SK-N-SH treated with all-trans-retinoic acid at 6 μM for 48 hours (cell line): ENCODE measurements at regions not wholly inside any gene's neighbourhood (a gene's known extent, or its start where the extent isn't known, plus 50 kb on each side); places are given as distances from the start of the nearest gene placed in this dataset.

ENCODE experiments used
- ATAC-seq: fragments of 200-7000 bp; cut with Tn5 transposase; 3 replicates; pipeline ENCODE4 v1.9.1; 2020; ENCODE audit warnings: mild to moderate bottlenecking, moderate library complexity
- ARNTL ChIP-seq: fragments of 450-650 bp; formaldehyde crosslinking; IDR thresholded peaks from 2 replicates; pipeline ENCODE4 v1.5.0; 2020; ENCODE audit warnings: low read depth, mild to moderate bottlenecking, moderate library complexity, borderline replicate concordance
- BACH2 ChIP-seq: fragments of 250-450 bp; sonication (Bioruptor Pico); IDR thresholded peaks from 2 replicates; pipeline ENCODE4 v1.9.0; 2021; ENCODE audit warnings: mild to moderate bottlenecking, borderline replicate concordance
- CSDC2 ChIP-seq: fragments of 250-450 bp; sonication (Bioruptor Pico); IDR thresholded peaks from 2 replicates; pipeline ENCODE4 v1.5.0; 2020; ENCODE audit warnings: mild to moderate bottlenecking, moderate library complexity
- ESRRG ChIP-seq: fragments of 250-450 bp; sonication (Bioruptor Pico); IDR thresholded peaks from 2 replicates; pipeline ENCODE4 v1.6.1; 2021; ENCODE audit warnings: mild to moderate bottlenecking
- GLIS3 ChIP-seq: fragments of 250-450 bp; sonication (Bioruptor Pico); IDR thresholded peaks from 2 replicates; pipeline ENCODE4 v1.5.0; 2020; ENCODE audit warnings: mild to moderate bottlenecking, moderate library complexity
- ISL1 ChIP-seq: fragments of 250-450 bp; sonication (Bioruptor Pico); IDR thresholded peaks from 2 replicates; pipeline ENCODE4 v2.1.2; 2022; ENCODE audit warnings: mild to moderate bottlenecking, moderate library complexity
- OSR1 ChIP-seq: fragments of 250-450 bp; sonication (Bioruptor Pico); IDR thresholded peaks from 2 replicates; pipeline ENCODE4 v1.8.0; 2022; ENCODE audit warnings: moderate library complexity, mild to moderate bottlenecking, inconsistent platforms
- PPARA ChIP-seq: fragments of 250-450 bp; sonication (Bioruptor Pico); IDR thresholded peaks from 2 replicates; pipeline ENCODE4 v1.5.0; 2020; ENCODE audit warnings: mild to moderate bottlenecking, borderline replicate concordance
- RARB ChIP-seq: fragments of 250-450 bp; sonication (Bioruptor Pico); IDR thresholded peaks from 2 replicates; pipeline ENCODE4 v1.8.0; 2021; ENCODE audit warnings: mild to moderate bottlenecking, moderate library complexity
- SNAI2 ChIP-seq: fragments of 250-450 bp; sonication (Bioruptor Pico); IDR thresholded peaks from 2 replicates; pipeline ENCODE4 v1.5.0; 2020; ENCODE audit warnings: mild to moderate bottlenecking, moderate library complexity
- TCF4 ChIP-seq: fragments of 250-450 bp; sonication (Bioruptor Pico); IDR thresholded peaks from 2 replicates; pipeline ENCODE4 v1.8.0; 2021; ENCODE audit warnings: mild to moderate bottlenecking, moderate library complexity, borderline replicate concordance
- TOX ChIP-seq: fragments of 250-450 bp; sonication (Bioruptor Pico); IDR thresholded peaks from 2 replicates; pipeline ENCODE4 v1.8.0; 2021; ENCODE audit warnings: mild to moderate bottlenecking, moderate library complexity, borderline replicate concordance
- ZC3H10 ChIP-seq: fragments of 250-450 bp; sonication (Bioruptor Pico); IDR thresholded peaks from 2 replicates; pipeline ENCODE4 v1.5.1; 2021; ENCODE audit warnings: mild to moderate bottlenecking, moderate library complexity
- ZFP3 ChIP-seq: fragments of 250-450 bp; sonication (Bioruptor Pico); IDR thresholded peaks from 2 replicates; pipeline ENCODE4 v1.5.0; 2020; ENCODE audit warnings: mild to moderate bottlenecking, moderate library complexity
- ZFP30 ChIP-seq: fragments of 450-650 bp; formaldehyde crosslinking; IDR thresholded peaks from 2 replicates; pipeline ENCODE4 v1.5.0; 2022; ENCODE audit warnings: mild to moderate bottlenecking, moderate library complexity
- ZNF565 ChIP-seq: fragments of 450-650 bp; formaldehyde crosslinking; conservative IDR thresholded peaks from 2 replicates; pipeline ENCODE4 v1.5.0; 2020; ENCODE audit warnings: low read depth, mild to moderate bottlenecking, moderate library complexity
- ZNF70 ChIP-seq: fragments of 450-650 bp; formaldehyde crosslinking; IDR thresholded peaks from 2 replicates; pipeline ENCODE4 v1.5.0; 2020; ENCODE audit warnings: mild to moderate bottlenecking, moderate library complexity
- ZNF8 ChIP-seq: fragments of 450-650 bp; formaldehyde crosslinking; IDR thresholded peaks from 2 replicates; pipeline ENCODE4 v1.5.0; 2020; ENCODE audit warnings: mild to moderate bottlenecking, moderate library complexity
- TF ChIP-seq, protein P1 (sequence below): fragments of 250-450 bp; sonication (Bioruptor Pico); IDR thresholded peaks from 2 replicates; pipeline ENCODE4 v1.8.0; 2020; ENCODE audit warnings: mild to moderate bottlenecking, moderate library complexity, borderline replicate concordance
- TF ChIP-seq, protein P2 (sequence below): fragments of 250-450 bp; sonication (Bioruptor Pico); IDR thresholded peaks from 2 replicates; pipeline ENCODE4 v1.5.1; 2021; ENCODE audit warnings: mild to moderate bottlenecking, moderate library complexity
- TF ChIP-seq, protein P3 (sequence below): fragments of 250-450 bp; sonication (Bioruptor Pico); IDR thresholded peaks from 2 replicates; pipeline ENCODE4 v1.5.1; 2020; ENCODE audit warnings: low read depth, mild to moderate bottlenecking, moderate library complexity
- TF ChIP-seq, protein P4 (sequence below): fragments of 250-450 bp; sonication (Bioruptor Pico); IDR thresholded peaks from 2 replicates; pipeline ENCODE4 v1.8.0; 2021; ENCODE audit warnings: low read depth, mild to moderate bottlenecking, moderate library complexity, borderline replicate concordance
- TF ChIP-seq, protein P5 (sequence below): fragments of 250-450 bp; sonication (Bioruptor Pico); IDR thresholded peaks from 2 replicates; pipeline ENCODE4 v1.5.0; 2020; ENCODE audit warnings: mild to moderate bottlenecking, moderate library complexity

DNA sequence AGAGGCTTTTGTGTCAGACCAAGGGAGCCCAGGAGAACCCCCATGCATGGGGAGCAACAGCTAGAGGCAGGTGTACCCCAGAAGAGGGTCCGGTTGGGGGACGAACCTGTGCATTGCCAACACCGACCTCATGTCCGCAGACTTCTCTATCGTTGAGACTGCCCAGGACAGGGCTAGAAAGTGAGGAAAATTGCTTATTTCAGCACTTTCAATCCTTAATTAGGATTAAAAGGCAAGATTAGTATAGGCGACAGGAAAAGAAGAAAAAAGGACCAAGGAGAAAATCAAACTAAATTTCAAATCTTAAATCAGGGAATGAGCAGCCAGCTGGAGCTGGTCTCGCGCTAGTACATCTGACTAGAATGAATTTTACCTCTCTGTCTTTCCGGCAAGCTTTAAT lies 438.9 kb upstream of the SOX11 start (continued):
- no peak for TF ChIP-seq ZNF70 (CRISPR knock-in tag)

DNA sequence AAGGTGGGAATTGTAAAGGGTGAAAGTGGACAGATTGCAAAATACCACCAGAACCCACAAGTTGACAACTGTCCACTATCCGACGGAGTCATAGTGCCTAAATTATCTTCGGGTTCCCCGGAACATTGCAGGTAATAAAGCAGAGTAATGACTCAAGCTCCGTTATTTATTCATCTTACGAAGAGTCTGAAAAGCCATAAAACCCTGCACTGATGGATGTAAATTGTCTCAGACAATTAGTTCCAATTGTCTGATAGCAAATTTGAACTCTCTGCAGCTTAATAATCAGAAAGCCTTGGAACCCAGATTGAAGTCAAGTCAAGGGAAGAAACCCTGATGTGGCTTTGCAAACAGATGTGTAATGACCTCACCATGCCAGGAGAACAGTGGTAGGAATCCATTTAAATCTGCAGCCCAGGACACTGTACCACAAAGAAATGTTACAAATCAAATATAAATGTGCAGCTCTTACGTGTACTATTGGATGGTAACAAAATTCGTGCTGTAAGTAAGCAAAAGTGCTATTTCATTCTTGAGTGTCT lies 437.3 kb upstream of the SOX11 start:
- no peak for ATAC-seq
- no peak for TF ChIP-seq ARNTL (CRISPR knock-in tag)
- TF ChIP-seq, protein P1, sequence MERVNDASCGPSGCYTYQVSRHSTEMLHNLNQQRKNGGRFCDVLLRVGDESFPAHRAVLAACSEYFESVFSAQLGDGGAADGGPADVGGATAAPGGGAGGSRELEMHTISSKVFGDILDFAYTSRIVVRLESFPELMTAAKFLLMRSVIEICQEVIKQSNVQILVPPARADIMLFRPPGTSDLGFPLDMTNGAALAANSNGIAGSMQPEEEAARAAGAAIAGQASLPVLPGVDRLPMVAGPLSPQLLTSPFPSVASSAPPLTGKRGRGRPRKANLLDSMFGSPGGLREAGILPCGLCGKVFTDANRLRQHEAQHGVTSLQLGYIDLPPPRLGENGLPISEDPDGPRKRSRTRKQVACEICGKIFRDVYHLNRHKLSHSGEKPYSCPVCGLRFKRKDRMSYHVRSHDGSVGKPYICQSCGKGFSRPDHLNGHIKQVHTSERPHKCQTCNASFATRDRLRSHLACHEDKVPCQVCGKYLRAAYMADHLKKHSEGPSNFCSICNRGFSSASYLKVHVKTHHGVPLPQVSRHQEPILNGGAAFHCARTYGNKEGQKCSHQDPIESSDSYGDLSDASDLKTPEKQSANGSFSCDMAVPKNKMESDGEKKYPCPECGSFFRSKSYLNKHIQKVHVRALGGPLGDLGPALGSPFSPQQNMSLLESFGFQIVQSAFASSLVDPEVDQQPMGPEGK (CRISPR knock-in tag): no peak
- TF ChIP-seq TOX (CRISPR knock-in tag): no peak
- TF ChIP-seq CSDC2 (CRISPR knock-in tag): no peak
- no peak for TF ChIP-seq ZC3H10 (CRISPR knock-in tag)
- TF ChIP-seq ZNF70 (CRISPR knock-in tag): no peak
- TF ChIP-seq PPARA (CRISPR knock-in tag): no peak
- TF ChIP-seq ISL1: no peak
- no peak for TF ChIP-seq GLIS3 (CRISPR knock-in tag)
- TF ChIP-seq TCF4 (CRISPR knock-in tag): no peak

DNA sequence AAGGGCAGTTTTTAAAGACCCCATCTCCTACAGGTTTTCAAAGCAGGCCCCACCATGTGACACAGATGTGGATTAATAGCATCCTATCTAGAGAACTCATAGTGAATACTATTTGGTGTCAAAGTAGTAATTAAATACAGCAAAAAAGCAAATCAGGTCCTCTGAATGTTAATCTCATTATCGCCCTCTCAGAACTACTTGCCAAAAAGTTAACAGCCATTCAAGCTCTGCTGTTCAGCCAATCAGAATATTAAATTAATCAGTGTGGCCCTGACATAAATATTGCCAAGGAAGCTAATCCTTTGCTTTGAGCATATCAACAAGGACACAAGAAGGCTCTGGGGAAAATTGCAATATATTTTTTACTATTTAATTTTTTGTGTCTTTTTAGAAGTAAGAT lies 428.9 kb upstream of the SOX11 start:
- TF ChIP-seq OSR1 (no peak), ZC3H10 (CRISPR knock-in tag) (no peak), ZNF565 (CRISPR knock-in tag) (no peak), CSDC2 (CRISPR knock-in tag) (no peak), ZFP3 (CRISPR knock-in tag) (no peak), GLIS3 (CRISPR knock-in tag) (no peak), BACH2 (CRISPR knock-in tag) (no peak), ISL1 (no peak), ZNF8 (CRISPR knock-in tag) (no peak), SNAI2 (CRISPR knock-in tag) (no peak), TOX (CRISPR knock-in tag) (no peak), ZNF70 (CRISPR knock-in tag) (no peak), ZFP30 (CRISPR knock-in tag) (no peak), ESRRG (no peak)
- TF ChIP-seq, protein P1 (CRISPR knock-in tag): no peak
- TF ChIP-seq, protein P2, sequence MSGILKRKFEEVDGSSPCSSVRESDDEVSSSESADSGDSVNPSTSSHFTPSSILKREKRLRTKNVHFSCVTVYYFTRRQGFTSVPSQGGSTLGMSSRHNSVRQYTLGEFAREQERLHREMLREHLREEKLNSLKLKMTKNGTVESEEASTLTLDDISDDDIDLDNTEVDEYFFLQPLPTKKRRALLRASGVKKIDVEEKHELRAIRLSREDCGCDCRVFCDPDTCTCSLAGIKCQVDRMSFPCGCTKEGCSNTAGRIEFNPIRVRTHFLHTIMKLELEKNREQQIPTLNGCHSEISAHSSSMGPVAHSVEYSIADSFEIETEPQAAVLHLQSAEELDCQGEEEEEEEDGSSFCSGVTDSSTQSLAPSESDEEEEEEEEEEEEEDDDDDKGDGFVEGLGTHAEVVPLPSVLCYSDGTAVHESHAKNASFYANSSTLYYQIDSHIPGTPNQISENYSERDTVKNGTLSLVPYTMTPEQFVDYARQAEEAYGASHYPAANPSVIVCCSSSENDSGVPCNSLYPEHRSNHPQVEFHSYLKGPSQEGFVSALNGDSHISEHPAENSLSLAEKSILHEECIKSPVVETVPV (CRISPR knock-in tag): no peak
- TF ChIP-seq, protein P3, sequence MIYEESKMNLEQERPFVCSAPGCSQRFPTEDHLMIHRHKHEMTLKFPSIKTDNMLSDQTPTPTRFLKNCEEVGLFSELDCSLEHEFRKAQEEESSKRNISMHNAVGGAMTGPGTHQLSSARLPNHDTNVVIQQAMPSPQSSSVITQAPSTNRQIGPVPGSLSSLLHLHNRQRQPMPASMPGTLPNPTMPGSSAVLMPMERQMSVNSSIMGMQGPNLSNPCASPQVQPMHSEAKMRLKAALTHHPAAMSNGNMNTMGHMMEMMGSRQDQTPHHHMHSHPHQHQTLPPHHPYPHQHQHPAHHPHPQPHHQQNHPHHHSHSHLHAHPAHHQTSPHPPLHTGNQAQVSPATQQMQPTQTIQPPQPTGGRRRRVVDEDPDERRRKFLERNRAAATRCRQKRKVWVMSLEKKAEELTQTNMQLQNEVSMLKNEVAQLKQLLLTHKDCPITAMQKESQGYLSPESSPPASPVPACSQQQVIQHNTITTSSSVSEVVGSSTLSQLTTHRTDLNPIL (CRISPR knock-in tag): no peak
- TF ChIP-seq, protein P4, sequence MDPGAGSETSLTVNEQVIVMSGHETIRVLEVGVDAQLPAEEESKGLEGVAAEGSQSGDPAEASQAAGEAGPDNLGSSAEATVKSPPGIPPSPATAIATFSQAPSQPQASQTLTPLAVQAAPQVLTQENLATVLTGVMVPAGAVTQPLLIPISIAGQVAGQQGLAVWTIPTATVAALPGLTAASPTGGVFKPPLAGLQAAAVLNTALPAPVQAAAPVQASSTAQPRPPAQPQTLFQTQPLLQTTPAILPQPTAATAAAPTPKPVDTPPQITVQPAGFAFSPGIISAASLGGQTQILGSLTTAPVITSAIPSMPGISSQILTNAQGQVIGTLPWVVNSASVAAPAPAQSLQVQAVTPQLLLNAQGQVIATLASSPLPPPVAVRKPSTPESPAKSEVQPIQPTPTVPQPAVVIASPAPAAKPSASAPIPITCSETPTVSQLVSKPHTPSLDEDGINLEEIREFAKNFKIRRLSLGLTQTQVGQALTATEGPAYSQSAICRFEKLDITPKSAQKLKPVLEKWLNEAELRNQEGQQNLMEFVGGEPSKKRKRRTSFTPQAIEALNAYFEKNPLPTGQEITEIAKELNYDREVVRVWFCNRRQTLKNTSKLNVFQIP (CRISPR knock-in tag): no peak
- TF ChIP-seq, all 23 proteins: peak for 0
- no peak for ATAC-seq

DNA sequence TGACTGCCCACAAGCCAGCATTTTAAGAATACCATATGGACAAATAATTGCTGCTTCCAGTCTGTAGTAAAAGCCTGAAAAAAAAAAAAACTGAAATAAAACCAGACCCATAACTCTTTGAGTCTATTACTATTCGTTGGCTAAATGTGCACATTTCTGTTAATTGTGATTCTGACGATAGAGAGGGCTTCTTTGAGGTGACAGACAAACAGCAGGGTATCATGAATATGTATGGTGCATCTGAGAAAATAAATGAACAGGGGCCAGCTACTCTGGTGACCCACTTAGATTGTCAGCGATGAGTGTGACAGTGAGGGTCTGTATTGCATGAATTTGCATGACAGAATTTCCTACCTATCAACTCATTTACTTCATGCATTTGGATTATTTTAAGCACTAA lies 427.8 kb upstream of the SOX11 start:
- no peak for ATAC-seq

More for the DNA sequence above, 427.8 kb upstream of the SOX11 start:
- TF ChIP-seq ZC3H10 (CRISPR knock-in tag) (no peak), ESRRG (no peak), RARB (CRISPR knock-in tag) (no peak), BACH2 (CRISPR knock-in tag) (no peak), ZFP3 (CRISPR knock-in tag) (no peak), ARNTL (CRISPR knock-in tag) (no peak), ZNF565 (CRISPR knock-in tag) (no peak)
- TF ChIP-seq, protein P4 (CRISPR knock-in tag): no peak
- TF ChIP-seq, protein P5, sequence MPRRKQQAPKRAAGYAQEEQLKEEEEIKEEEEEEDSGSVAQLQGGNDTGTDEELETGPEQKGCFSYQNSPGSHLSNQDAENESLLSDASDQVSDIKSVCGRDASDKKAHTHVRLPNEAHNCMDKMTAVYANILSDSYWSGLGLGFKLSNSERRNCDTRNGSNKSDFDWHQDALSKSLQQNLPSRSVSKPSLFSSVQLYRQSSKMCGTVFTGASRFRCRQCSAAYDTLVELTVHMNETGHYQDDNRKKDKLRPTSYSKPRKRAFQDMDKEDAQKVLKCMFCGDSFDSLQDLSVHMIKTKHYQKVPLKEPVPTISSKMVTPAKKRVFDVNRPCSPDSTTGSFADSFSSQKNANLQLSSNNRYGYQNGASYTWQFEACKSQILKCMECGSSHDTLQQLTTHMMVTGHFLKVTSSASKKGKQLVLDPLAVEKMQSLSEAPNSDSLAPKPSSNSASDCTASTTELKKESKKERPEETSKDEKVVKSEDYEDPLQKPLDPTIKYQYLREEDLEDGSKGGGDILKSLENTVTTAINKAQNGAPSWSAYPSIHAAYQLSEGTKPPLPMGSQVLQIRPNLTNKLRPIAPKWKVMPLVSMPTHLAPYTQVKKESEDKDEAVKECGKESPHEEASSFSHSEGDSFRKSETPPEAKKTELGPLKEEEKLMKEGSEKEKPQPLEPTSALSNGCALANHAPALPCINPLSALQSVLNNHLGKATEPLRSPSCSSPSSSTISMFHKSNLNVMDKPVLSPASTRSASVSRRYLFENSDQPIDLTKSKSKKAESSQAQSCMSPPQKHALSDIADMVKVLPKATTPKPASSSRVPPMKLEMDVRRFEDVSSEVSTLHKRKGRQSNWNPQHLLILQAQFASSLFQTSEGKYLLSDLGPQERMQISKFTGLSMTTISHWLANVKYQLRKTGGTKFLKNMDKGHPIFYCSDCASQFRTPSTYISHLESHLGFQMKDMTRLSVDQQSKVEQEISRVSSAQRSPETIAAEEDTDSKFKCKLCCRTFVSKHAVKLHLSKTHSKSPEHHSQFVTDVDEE (CRISPR knock-in tag): no peak
